HG03025 (cell line): ENCODE measurements at regions not wholly inside any gene's neighbourhood (a gene's known extent, or its start where the extent isn't known, plus 50 kb on each side); places are given as distances from the start of the nearest gene placed in this dataset.
A peak's percentile ranks its signal among the peaks of the same experiment; 100 is the strongest.

Experiments
- ATAC-seq: cut with Tn5 transposase; IDR thresholded peaks from one replicate; pipeline ENCODE4 v1.9.1; 2021; ENCODE audit warnings: mild to moderate bottlenecking, moderate library complexity; ENCODE audit not compliant: unreplicated experiment, low FRiP score

DNA sequence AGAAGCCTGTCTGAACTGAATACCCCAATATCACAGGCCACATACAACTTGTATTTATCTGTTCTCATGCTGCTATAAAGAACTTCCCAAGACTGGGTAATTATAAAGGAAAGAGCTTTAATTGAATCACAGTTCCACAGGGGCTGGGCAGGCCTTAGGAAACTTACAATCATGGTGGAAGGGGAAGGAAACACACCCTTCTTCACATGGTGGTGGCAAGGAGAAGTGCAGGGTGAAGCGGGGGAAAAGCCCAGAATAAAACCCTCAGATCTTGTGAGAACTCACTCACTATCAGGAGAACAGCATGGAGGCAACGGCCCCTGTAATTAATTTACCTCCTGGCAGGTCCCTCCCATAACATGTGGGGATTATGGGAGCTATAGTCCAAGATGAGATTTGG lies 50.3 kb upstream of the FNDC1 start:
- ATAC-seq, result no peak

DNA sequence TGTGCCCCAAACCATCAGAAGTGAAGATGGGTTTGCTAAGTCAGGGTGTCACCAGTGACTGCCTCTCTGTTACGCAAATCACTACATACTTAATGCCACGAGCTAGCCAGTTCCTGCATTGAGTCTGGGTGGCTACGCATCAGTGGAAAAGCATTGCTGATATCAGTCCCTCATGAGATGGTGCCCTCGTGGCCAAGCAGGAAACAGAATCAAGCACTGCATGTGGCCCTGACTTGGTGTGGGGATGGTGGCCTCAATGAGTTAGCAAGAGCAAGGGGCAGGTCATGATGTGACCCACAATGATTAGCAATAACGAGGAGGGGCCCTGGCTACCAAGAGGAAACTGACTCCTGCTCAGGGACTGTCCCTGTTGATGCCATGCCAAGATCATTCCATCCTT lies 51.6 kb upstream of the FNDC1 start:
- no peak for ATAC-seq

DNA sequence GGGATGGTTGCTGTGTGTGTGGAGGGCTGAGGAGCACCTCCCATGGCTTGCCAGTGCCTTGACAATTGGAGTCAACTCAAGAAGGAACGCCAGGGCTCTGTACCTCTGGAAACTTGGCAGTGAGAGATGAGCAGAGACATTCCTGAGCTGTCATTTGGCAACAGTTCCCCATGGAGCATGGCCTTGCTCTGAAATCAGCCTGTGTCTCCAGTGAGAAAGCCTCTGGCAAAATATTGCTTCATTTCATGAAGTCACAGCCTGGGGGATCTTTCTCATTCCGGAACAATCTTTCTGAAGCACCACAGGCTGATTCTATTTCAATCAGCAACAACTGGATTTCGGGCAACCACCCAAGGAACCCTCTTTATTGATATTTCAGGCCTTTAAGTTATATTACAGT lies 52.2 kb upstream of the FNDC1 start:
- no peak for ATAC-seq

DNA sequence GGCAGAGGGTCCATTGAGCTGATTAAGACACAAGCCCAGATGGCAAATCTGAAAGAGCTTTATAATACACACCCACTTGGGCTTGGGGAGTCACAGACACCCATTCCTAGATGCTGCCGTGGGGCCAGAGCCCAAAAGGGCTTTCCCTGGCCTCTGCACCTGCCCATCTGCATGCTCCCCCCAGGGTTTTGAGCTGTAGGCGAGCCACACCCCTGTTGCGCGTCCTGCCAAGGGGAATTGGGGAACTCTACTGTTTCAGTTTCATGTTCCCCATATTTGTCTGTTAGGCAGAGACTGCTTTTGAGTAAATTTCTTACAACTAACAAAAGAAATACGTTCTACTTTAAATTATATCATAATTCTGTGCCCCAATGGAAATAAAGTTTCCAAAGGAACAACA lies 52.9 kb upstream of the FNDC1 start:
- ATAC-seq, result peak; percentile 56

DNA sequence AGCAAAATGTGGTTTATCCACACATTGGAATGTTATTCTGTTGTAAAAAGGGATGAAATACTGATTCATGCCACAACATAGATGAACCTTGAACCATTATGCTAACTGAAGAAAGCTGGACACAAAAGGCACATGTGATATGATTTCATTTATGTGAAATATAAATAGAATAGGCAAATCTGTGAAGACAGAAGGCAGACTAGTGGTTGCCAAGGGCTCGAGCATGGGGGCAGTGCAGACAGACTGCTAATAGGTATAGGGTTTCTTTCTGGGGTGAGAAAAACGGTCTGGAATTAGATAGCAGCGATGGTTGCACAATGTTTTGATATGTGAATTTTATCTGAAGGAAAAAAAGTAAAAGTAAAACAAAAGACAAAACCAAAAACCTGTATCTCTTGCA lies 54.6 kb upstream of the FNDC1 start:
- ATAC-seq, result no peak

DNA sequence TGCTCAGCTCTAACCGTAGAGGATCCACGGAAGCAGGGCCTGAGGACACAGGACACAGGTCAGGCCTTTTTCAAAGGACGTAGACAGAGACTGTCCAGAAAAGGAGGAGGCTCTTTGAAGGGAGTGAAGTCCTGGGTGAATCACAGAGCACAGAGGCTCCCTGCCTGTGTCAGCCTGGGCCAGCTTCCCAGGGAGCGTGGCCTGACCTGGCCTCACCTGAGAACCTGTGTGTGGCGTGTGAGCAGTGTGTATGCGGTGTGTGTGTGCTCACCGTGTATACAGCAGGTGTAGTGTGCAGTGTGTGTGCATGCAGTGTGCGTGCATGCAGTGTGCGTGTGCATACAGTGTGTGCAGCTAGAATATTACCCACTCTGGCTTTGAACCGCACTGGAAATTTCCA lies 56.0 kb upstream of the FNDC1 start:
- no peak for ATAC-seq

DNA sequence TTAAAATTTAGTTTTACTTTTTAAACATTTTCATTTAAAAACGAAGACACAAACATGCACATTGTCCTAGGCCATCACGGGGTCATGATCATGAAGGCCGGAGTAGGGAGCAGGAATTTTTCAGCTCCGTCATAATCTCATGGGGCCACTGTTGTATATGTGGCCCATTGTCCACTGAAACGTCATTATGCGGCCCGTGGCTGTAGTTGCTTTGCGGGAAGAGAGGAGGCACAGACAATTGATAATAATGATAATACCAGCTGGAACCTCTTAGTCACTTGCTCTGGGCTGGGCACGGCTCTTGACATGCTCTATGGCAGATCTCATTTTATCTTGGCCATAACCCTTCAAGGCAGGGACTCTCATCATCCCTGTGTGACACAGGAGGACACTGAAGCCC lies 56.5 kb upstream of the FNDC1 start:
- ATAC-seq, result no peak

DNA sequence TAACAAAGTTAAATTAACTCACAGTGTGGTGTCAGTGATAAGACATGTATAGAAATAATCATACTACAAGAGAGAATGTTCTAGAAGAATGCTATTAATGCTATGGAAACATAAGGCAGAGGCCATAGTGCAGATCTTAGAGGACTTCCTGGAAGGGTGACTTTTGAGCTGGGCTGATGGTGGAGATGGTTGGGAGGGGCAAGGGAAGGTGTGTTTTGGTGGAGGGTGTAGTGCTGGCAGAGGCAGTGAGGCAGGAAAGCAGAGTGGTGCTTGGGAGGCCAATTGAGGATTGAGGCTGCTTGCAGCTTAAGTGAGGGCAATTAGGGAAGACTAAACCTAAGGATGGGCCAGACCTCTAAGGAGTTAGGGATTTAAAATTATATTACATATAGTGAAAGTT lies 58.5 kb upstream of the FNDC1 start:
- no peak for ATAC-seq

DNA sequence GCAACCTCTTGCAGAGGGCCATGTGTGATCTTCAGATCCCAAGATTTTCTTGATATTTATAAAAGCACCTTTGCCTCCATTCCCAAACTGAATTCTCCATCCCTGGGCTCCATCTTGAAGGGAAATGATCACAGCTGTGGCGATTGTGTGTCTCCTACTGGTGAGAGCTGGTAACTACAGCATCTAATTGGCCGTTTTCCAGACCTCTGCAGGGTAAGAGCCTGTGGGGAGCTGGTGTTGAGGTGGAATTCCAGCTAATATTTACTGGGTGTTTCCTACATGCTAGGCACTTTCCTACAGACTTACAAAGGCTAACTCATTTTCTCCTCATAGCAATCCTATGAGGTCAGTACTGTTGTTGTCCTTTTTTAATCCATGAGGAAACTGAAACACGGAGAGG lies 59.2 kb upstream of the FNDC1 start:
- ATAC-seq, result no peak

DNA sequence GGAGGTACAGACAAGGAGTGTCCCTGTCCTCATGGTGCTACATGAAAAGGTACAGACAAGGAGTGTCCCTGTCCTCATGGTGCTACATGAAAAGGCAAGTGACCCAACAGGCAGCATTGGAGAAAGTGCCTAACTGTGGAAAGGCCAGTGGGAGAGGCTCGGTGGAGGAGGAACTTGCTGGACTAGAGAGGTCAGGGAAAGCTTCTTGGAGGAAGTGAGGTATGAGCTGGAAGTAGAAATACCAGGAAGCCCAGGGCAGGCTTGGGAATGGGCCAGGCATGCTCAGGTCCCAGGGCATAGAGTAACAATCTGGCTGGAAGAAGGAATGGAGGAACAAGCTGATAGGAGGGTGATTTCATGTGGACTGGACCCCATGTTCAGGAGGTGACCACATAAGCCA lies 59.8 kb upstream of the FNDC1 start:
- ATAC-seq, result no peak

DNA sequence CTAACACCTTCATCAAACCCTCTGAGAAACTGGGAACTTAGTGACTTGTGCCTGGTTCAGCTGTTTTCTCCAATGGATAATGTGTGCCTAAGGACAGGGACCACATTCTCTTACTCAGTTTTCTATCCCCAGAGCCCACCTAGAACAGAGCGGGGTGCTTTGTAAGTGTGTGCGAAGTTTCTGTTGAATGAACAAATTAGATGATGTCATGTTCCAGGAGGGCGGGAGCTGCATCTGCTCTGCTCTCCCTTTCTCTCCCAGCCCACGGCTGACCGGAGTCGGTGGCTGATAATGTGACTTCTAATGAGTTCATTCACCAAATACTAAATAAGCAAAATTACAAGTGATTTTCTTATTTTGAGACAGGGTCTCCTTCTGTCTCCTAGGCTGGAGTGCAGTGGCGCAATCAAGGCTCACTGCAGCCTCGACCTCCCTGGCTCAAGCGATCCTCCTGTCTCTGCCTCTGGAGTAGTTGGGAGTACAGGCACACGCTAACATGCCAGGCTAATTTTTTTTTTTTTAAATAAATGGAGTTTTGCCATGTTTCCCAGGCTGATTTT lies 60.7 kb upstream of the FNDC1 start:
- no peak for ATAC-seq

DNA sequence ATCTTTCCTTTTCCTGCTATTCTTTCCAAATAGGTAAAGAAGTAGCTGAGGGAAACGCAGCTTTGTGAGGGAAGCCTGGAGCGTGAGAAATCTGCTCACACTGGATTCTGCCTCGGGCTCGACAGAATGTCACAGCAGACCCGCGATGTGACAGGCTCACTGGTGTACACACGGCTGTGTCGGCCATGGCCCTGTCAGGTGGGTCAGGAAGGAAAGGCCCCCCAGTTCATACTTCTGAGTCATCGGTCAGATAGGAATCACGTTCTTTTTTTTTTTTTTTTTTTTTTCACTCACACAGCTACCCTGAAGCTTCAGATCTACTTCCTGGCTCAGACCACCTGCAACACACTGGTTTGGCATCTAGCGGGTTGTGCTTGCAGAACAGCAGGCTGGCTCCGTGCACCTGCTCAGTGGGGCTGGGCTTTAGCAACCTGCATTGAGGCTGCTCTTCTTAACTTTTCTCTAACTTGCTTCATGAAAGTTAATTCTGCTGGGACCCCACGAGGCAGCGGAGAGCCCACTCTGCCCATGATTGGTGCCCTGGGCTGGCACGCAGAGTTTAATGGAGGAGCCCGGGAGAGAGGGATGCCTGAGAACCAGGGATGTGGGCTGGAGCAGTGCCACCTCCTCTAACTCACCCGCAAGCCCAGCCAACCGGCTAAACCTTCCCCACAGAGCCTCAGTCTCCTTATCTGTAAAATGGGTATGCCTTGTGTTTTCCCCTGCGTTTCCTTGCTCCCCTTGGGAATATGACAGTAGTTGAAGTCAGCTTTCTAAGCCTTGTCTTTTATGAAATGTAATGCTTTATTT lies 61.5 kb upstream of the FNDC1 start:
- no peak for ATAC-seq

DNA sequence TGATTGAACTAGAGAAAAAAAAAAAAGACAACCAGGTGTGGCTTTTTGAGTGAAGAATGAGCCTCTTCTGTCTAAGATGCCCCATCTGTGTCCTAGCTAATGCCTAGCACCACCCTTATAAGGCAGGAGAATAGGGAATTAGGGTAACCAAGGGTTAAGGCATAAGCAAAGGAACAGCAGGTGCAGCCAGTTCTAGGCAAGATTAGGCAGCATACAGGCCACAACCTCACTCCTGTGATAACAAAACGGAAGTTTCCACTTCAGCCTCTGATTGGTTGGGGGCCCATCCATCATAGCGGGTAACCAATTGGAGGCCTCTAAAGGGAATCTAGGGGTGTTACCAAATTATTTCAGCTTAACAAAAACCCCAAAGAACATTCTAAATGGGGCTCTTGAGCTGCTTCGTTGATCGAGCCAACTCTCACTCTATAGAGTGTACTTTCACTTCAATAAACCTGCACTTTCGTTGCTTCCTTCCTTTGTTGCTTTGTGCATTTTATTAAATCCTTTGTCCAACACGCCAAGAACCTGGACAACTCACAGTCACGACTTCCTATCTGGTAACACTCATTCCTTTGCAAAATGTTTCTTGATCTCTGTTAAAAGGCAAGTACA lies 61.9 kb upstream of the TAGAP start:
- ATAC-seq, result peak; percentile 80

DNA sequence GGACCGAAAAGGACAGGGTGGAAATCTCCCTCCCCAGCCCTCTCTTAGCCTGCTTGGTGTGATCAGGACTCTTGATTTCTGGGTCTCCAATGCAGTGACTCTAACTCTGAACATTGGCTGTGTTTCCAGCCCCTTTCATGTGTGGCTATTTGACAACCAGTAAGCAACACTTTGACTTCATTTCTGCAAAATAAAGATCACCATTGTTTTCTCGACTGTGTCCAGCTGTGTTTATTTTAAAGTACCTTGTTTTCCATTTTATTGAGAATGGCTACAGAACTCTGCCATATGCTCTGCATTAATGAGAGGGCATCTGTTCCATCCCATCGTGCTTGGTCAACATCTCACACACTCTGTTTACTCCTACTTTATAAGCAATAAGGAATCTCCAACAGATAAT lies 60.9 kb upstream of the TAGAP start:
- no peak for ATAC-seq

DNA sequence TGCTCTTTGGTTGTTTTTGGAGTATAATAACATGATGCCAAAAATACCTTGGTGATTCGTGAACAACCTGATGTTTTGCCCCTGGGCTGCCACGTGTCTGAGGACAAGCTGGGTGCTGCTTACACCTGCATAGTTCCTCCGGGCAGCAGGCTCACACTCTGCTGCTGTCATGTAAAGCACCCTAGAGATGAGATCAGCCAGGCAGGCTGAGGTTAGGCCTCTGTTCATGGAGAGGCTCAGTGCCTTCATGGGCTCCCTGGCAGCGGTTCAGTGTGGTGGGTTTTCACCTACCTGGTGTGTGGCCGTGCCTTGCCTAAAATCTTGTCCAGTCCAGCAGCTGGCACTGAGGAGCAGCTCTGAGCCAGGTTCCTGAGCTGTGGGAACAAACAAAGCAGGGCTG lies 60.1 kb upstream of the TAGAP start:
- ATAC-seq, result no peak

DNA sequence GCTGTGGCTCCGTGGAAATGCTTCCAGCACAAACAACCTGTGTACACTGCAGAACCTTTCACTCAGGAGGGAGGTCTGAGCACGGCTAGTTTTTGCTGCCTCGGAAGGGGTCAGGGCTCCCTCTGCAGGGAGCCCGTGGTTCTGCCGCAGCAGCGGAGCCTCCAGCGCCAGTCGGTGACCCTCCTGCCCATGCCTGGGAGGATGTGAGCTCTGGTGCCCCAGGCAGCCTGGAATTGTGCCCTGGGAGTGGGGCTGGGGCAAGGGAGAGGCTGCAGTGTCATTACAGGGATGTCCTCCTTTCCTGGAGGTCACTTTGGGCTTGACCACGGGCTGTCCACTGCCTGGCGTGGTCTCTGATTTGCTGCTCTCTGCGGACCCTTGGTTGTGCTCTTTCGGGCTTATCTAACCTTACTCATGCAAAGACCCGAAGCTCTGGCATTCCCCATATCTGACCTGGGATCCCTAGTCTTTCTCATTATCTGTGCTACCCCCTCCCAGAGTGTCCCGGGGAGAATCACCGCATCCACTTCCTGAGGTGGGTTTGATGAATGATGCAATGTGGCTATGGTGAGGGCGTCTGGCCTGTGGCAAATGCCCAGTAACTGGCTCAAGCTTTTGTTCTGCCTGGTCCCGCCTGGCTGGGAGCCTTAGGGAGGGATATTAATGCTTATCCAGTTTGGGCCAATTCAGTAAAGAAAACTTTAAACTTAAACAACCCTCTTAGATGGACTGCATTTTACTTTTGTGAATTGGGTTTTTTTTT lies 59.6 kb upstream of the TAGAP start:
- ATAC-seq, result no peak

DNA sequence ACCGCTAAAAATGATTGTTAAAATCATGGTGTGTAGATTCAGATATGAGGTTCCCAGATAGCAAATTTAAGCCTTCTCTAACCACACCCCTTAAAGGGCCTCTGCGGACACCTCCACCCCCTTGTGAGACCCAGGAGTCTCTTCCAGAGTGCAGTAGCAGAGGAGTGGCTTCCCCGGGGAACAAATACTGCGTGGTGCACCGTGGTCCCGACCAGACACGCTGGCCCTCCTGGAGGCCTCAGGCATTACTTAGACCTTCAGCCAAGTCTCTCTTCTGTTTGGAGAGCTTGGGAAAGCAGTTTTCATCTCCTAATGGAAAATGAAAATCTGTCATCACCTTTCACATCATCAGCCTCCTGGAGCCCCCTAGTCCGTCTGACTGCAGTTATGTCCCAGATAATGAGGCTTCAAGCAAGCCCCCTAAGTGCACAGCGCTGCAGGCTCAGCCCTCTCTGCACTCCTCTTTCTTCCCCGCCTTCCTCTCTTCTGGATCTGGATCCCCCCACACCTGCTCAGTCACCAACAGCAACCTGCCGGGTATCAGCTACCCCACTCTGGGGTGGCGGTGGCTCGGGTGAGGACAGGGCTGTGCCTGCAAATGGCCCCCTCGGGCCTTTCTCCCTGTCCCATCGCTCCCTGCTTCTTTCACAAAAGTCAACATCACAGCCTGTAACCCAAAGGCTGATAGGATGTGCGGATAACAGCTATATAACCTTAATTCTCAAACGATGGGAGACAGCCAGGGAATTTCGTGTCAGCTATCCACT lies 58.8 kb upstream of the TAGAP start:
- no peak for ATAC-seq

DNA sequence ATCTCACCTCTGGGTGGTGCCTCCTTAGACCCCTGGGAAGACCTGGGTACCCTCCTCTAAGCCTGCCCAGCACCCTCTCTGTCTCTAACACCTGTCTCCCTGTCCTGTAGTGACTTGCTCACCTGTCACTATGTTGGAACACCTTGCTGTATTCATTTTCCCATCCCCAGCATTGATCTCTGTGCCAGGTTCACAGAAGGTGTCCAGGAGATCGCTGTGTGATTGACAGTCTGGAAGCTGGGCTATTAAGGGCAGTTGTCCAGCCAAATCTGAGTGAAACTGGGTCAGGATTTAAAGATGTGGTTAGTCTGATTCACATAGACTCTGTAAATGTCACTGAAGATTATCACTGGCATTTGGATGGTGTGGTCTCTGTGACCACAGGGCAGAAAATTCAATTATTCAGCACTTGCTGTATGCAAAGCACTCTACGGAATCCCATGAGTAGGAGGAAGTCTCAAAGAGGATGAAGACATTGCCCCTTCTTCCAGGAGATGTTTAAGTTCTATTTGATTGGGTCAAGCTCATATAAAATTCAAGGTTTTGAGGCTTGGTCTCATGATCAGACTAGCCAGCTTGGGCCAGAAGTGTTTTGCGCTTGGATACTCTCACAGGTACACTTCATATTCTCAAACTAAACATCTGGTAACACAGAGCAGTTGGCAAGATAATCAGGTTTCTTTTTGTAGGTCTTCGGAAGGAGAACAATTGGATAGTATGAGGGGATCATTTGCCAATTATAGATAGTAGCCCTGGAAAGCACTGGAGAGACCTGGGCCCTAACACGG lies 57.8 kb upstream of the TAGAP start:
- ATAC-seq, result no peak

DNA sequence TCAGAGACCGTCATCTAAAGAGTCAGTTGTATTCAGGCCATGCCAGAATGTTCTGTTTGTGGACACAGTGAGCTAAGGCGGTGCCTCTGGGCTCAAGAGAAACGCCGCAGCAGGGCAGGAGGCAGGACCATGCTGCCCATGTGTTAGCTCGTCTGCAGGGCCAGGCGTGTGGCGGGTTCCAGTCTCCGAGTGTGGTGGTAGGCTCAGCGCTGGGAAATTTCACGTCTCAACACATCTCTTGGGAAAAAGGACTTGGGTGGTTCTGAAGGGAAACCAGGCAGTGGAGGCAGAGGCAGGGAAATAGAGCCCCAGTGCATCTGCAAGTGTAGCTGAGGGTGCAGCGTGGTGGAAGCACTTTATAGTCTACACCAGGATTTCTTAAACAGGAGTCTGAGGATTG lies 56.9 kb upstream of the TAGAP start:
- ATAC-seq, result no peak
